ENCODE measurements at regions not wholly inside any gene's neighbourhood (a gene's known extent, or its start where the extent isn't known, plus 50 kb on each side); places are given as distances from the start of the nearest gene placed in this dataset.

DNA sequence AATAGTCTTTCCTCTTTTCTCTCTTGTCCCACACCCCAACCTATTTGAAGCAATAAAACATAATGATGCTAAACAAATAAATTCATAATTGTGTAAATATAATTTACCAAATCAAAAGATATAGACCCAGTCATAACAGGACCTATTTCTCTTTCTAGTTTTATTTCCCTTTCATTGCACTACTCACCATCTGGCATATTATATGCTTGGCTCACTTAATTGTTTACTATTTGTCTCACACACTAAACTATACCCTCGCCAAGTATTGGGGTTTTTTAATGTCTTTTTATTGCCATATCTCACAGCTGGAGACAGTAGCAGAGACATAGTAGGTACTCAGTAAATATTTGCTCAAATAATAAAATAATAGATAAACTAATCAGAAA lies 597.5 kb upstream of the PCDH15 start:
- no peak for TF ChIP-seq CTCF (IDR thresholded peaks at IDR 0.05; ENCODE audit: low read depth, low read length, missing control alignments)
- no peak for DNase-seq (ENCODE audit: extremely low read depth, low read depth)
- H3K4me3 ChIP-seq (replicated peaks; ENCODE audit: low read depth, low read length): no peak overlapping the region

- TF ChIP-seq CTCF (IDR thresholded peaks at IDR 0.05; ENCODE audit: low read depth, low read length, missing control alignments): no peak
- DNase-seq (ENCODE audit: extremely low read depth, low read depth): no peak
These were observed 596.9 kb upstream of the PCDH15 start for GRCh38 chr10:55397777-55398496.

GRCh38 chr10:55378196-55378595 lies 577.2 kb upstream of the PCDH15 start:
- TF ChIP-seq CTCF (IDR thresholded peaks at IDR 0.05; ENCODE audit: low read depth, low read length, missing control alignments): no peak

More at GRCh38 chr10:55397777-55398496, 596.9 kb upstream of the PCDH15 start:
- H3K4me3 ChIP-seq (replicated peaks; ENCODE audit: low read depth, low read length): no peak overlapping the region

GRCh38 chr10:55374917-55375316 lies 573.9 kb upstream of the PCDH15 start:
- peak; percentile 33 for DNase-seq (ENCODE audit: extremely low read depth, low read depth)
- no peak overlapping the region for H3K4me3 ChIP-seq (replicated peaks; ENCODE audit: low read depth, low read length)
- TF ChIP-seq CTCF (IDR thresholded peaks at IDR 0.05; ENCODE audit: low read depth, low read length, missing control alignments): no peak

More at GRCh38 chr10:55378196-55378595, 577.2 kb upstream of the PCDH15 start:
- H3K4me3 ChIP-seq (replicated peaks; ENCODE audit: low read depth, low read length): no peak overlapping the region
- no peak for DNase-seq (ENCODE audit: extremely low read depth, low read depth)

- no peak for TF ChIP-seq CTCF (IDR thresholded peaks at IDR 0.05; ENCODE audit: low read depth, low read length, missing control alignments)
- DNase-seq (ENCODE audit: extremely low read depth, low read depth): no peak
- no peak overlapping the region for H3K4me3 ChIP-seq (replicated peaks; ENCODE audit: low read depth, low read length)
These were observed 573.0 kb upstream of the PCDH15 start for GRCh38 chr10:55374060-55374459.

DNA sequence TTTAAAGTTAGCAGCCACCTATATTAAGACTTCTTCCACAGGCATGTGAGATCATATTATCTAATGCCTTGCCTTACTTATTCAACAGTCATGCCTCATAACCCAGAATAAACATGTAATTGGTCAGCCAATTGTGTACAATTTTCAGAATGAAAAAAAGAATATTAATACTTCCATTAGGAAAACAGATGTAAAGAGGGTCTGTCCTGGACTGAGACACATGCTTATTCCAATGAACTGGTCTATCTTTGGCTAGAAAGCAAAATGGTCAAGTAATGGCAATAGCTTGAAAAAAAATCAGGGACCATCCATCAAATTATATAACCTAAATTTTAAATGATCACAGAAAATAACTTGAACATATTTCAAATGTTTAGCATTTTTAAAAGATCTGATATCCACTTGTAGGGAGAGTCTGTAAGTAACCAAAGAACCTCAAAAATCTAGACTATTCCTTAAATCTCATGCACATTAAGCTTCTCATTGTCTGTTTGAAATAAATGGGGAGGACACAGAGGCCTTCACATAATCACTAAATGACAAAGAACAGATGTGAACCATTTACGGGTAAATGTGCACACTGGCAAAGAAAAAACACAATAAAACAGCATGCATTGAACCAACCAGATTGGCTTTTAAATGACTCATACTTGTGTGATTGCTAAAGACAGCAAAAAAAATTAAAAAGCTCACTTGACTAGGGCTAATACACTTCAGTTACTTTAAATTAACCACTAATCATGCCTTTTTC lies 568.8 kb upstream of the PCDH15 start:
- DNase-seq (ENCODE audit: extremely low read depth, low read depth): peak; percentile 69
- no peak overlapping the region for H3K4me3 ChIP-seq (replicated peaks; ENCODE audit: low read depth, low read length)
- TF ChIP-seq CTCF (IDR thresholded peaks at IDR 0.05; ENCODE audit: low read depth, low read length, missing control alignments): no peak

Measured in HFF-Myc (cell line).